ENCODE measurements at regions not wholly inside any gene's neighbourhood (a gene's known extent, or its start where the extent isn't known, plus 50 kb on each side); places are given as distances from the start of the nearest gene placed in this dataset.

GRCh38 chr18:8959551-8960135 is 142.9 kb upstream of the NDUFV2 start:
- Histone ChIP-seq H3K27ac (replicated peaks) (no peak overlapping the region), H3K4me3 (replicated peaks; ENCODE audit: insufficient read depth, low read length) (no peak overlapping the region), H3K27me3 (ENCODE audit: insufficient read depth, poor library complexity, severe bottlenecking) (peaks cover 2% of the 10 kb centered on the region)
- TF ChIP-seq SPI1 (IDR thresholded peaks at IDR 0.05; ENCODE audit: borderline replicate concordance, low read depth) (no peak), POLR2AphosphoS5 (IDR thresholded peaks at IDR 0.05; ENCODE audit: low read depth) (no peak), GABPA (IDR thresholded peaks at IDR 0.05; ENCODE audit: low read depth) (no peak), CTCF (IDR thresholded peaks at IDR 0.05; ENCODE audit: insufficient read depth, low read length) (no peak)
- TF ChIP-seq, protein P1, sequence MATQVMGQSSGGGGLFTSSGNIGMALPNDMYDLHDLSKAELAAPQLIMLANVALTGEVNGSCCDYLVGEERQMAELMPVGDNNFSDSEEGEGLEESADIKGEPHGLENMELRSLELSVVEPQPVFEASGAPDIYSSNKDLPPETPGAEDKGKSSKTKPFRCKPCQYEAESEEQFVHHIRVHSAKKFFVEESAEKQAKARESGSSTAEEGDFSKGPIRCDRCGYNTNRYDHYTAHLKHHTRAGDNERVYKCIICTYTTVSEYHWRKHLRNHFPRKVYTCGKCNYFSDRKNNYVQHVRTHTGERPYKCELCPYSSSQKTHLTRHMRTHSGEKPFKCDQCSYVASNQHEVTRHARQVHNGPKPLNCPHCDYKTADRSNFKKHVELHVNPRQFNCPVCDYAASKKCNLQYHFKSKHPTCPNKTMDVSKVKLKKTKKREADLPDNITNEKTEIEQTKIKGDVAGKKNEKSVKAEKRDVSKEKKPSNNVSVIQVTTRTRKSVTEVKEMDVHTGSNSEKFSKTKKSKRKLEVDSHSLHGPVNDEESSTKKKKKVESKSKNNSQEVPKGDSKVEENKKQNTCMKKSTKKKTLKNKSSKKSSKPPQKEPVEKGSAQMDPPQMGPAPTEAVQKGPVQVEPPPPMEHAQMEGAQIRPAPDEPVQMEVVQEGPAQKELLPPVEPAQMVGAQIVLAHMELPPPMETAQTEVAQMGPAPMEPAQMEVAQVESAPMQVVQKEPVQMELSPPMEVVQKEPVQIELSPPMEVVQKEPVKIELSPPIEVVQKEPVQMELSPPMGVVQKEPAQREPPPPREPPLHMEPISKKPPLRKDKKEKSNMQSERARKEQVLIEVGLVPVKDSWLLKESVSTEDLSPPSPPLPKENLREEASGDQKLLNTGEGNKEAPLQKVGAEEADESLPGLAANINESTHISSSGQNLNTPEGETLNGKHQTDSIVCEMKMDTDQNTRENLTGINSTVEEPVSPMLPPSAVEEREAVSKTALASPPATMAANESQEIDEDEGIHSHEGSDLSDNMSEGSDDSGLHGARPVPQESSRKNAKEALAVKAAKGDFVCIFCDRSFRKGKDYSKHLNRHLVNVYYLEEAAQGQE (IDR thresholded peaks at IDR 0.05; ENCODE audit: insufficient replicate concordance, low read depth) = no peak
- no peak for DNase-seq (ENCODE audit: low read depth in 1 of 2, low spot score in 1 of 2)

GRCh38 chr18:8960740-8961657 is 141.5 kb upstream of the NDUFV2 start:
- no peak overlapping the region for H3K4me3 ChIP-seq (replicated peaks; ENCODE audit: insufficient read depth, low read length)
- H3K27me3 ChIP-seq (ENCODE audit: insufficient read depth, poor library complexity, severe bottlenecking) = peaks cover 2% of the 10 kb centered on the region
- TF ChIP-seq, protein P1 (IDR thresholded peaks at IDR 0.05; ENCODE audit: insufficient replicate concordance, low read depth) = no peak
- no peak for TF ChIP-seq GABPA (IDR thresholded peaks at IDR 0.05; ENCODE audit: low read depth)
- TF ChIP-seq POLR2AphosphoS5 (IDR thresholded peaks at IDR 0.05; ENCODE audit: low read depth) = no peak
- TF ChIP-seq CTCF (IDR thresholded peaks at IDR 0.05; ENCODE audit: insufficient read depth, low read length) = no peak
- no peak for TF ChIP-seq SPI1 (IDR thresholded peaks at IDR 0.05; ENCODE audit: borderline replicate concordance, low read depth)
- DNase-seq (ENCODE audit: low read depth in 1 of 2, low spot score in 1 of 2) = no peak
- no peak overlapping the region for H3K27ac ChIP-seq (replicated peaks)

DNA sequence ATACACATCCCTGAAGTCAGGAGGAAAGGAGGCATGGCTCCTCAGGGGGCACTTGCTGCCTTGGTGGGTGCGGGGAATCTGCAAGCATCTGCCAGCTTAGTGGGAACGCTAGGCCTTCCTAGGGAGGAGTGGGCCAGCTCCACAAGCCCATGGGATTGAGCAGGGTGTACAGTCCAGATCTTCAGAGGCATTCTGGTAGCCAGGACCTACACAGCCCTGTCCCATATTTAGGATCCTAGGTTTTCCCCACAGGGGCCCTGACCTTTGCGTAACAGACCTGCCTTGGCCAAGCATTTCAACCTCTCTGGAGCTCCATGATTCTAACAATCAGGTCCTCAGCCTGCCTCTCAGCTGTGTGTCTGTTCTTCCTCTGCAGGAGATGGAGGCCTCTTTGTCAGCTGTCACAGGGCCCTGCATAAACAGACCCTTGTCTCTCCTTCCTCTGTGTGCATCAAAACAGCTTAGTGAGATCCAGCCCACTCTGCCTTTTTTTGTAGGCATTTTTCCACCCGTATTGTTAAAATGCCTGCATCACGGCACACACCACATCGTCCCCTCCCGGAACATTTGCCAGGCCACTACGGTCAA is 140.2 kb upstream of the NDUFV2 start:
- H3K27me3 ChIP-seq (ENCODE audit: insufficient read depth, poor library complexity, severe bottlenecking) = no peaks in the 10 kb centered on the region
- no peak for TF ChIP-seq POLR2AphosphoS5 (IDR thresholded peaks at IDR 0.05; ENCODE audit: low read depth)
- TF ChIP-seq GABPA (IDR thresholded peaks at IDR 0.05; ENCODE audit: low read depth) = no peak
- no peak for TF ChIP-seq SPI1 (IDR thresholded peaks at IDR 0.05; ENCODE audit: borderline replicate concordance, low read depth)
- TF ChIP-seq, protein P1 (IDR thresholded peaks at IDR 0.05; ENCODE audit: insufficient replicate concordance, low read depth) = no peak
- no peak for TF ChIP-seq CTCF (IDR thresholded peaks at IDR 0.05; ENCODE audit: insufficient read depth, low read length)
- H3K4me3 ChIP-seq (replicated peaks; ENCODE audit: insufficient read depth, low read length) = no peak overlapping the region
- no peak for DNase-seq (ENCODE audit: low read depth in 1 of 2, low spot score in 1 of 2)
- no peak overlapping the region for H3K27ac ChIP-seq (replicated peaks)

Data from HL-60 (cell line).